Gastrocnemius medialis (tissue), 4 donors: ENCODE measurements at regions not wholly inside any gene's neighbourhood (a gene's known extent, or its start where the extent isn't known, plus 50 kb on each side); places are given as distances from the start of the nearest gene placed in this dataset.

Source experiments
- ATAC-seq, 2 donors: fragments of 150-250 bp; one replicate each; pipeline ENCODE4 v1.9.1; 2016
- DNase-seq, 2 donors: peaks; one replicate each; pipeline ENCODE4 v3.0.0-alpha.2; 2019
- H3K27ac ChIP-seq, 4 donors: fragments of 200-600 bp; sonication (generic); 1 replicate in 1 of 4; 2 replicates in 3 of 4; pipeline ENCODE4 v1.5.1; 2016 to 2018; ENCODE audit warnings: mild to moderate bottlenecking in 2 of 4, moderate library complexity in 1 of 4
- H3K27me3 ChIP-seq, 3 donors: fragments of 200-600 bp; sonication (generic) in 2 of 3; 1 replicate in 1 of 3; 2 replicates in 2 of 3; pipeline versions ENCODE4 v1.5.1 to v1.6.0; 2016 to 2019; ENCODE audit warnings: mild to moderate bottlenecking in 1 of 3, moderate library complexity in 1 of 3
- H3K36me3 ChIP-seq, 2 donors: fragments of 200-600 bp; sonication (generic) in 1 of 2; one replicate each; pipeline ENCODE4 v1.5.1; 2017 to 2018
- H3K4me1 ChIP-seq, 2 donors: fragments of 200-600 bp; sonication (generic) in 1 of 2; one replicate each; pipeline ENCODE4 v1.5.1; 2016 to 2017; ENCODE audit warnings: mild to moderate bottlenecking in 2 of 2
- H3K4me3 ChIP-seq, 4 donors: fragments of 200-600 bp; sonication (generic) in 3 of 4; 1 replicate in 1 of 4; 2 replicates in 3 of 4; pipeline ENCODE4 v1.5.1; 2016 to 2019; ENCODE audit warnings: mild to moderate bottlenecking in 2 of 4
- H3K9me3 ChIP-seq, 3 donors: fragments of 200-600 bp; sonication (generic) in 2 of 3; 1 replicate in 1 of 3; 2 replicates in 2 of 3; pipeline ENCODE4 v1.5.1; 2016 to 2019
- CTCF ChIP-seq, 5 experiments: fragments of 450-650 bp in 3 of 5; fragments of 200-600 bp in 2 of 5; sonication (generic) in 2 of 5; IDR thresholded peaks in 4 of 5; conservative IDR thresholded peaks in 1 of 5; 1 replicate in 4 of 5; 2 replicates in 1 of 5; pipeline ENCODE4 v1.5.1; 2016 to 2019; ENCODE audit warnings: antibody characterized with exemption in 5 of 5, mild to moderate bottlenecking in 3 of 5, moderate library complexity in 3 of 5
- POLR2A ChIP-seq, 2 donors: fragments of 450-650 bp; IDR thresholded peaks; one replicate each; pipeline ENCODE4 v1.6.1; 2017; ENCODE audit warnings: antibody characterized with exemption in 2 of 2, mild to moderate bottlenecking in 2 of 2, moderate library complexity in 2 of 2
- in situ Hi-C, 4 donors: fragments of 200-750 bp; cut with MboI; loops; one replicate each; pipeline versions ENCODE4 v1.15.0 to v1.8.0; 2017; ENCODE audit warnings: low sequenced_read_pairs in 4 of 4
- intact Hi-C: fragments of 100-400 bp; cut with DNase I; formaldehyde crosslinking; loops from one replicate; pipeline ENCODE4 v1.15.1; 2023; ENCODE audit warnings: low total_unique reads

DNA sequence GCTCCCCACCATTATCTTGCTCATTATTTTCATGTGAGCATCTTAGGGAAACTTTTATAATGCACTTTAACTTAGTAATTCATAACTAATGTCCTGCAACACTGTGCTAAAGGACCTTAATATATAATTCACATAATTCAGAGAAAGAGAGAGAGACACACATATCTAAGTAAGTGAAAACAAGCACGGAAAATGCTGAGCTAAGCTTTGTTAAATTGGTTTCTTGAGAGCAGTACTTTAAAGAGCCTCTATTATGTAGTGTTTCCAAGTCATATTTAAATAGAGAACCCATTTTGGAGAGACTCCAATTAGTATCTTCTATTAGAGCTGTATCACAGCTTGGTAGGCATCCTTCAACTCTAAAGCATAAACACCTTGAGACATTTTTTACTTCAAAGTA is 354.1 kb upstream of the SOX14 start:
- H3K4me3 ChIP-seq: no peak overlapping the region
- H3K27ac ChIP-seq: no peak overlapping the region
- DNase-seq (no peak), ATAC-seq (no peak)
- TF ChIP-seq POLR2A (IDR thresholded peaks at IDR 0.05) (no peak), CTCF (IDR thresholded peaks at IDR 0.05 in 4 of 5, conservative IDR thresholded peaks at IDR 0.05 in 1 of 5) (no peak)
- H3K36me3 ChIP-seq: no peaks in the 10 kb centered on the region
- in situ Hi-C loops: no loop called here
- H3K27me3 ChIP-seq: no peaks in the 10 kb centered on the region
- no peaks in the 10 kb centered on the region for H3K4me1 ChIP-seq
- no peaks in the 10 kb centered on the region for H3K9me3 ChIP-seq
- intact Hi-C loops: no loop called here

GRCh38 chr3:137420198-137420995 is 343.7 kb upstream of the SOX14 start:
- Histone ChIP-seq H3K9me3 (peaks cover 0 to 4% (median 0%) of the 10 kb centered on the region in 3 donors), H3K27me3 (no peaks in the 10 kb centered on the region), H3K27ac (no peak overlapping the region), H3K36me3 (no peaks in the 10 kb centered on the region), H3K4me1 (no peaks in the 10 kb centered on the region), H3K4me3 (no peak overlapping the region)
- intact Hi-C loops (no loop called here), in situ Hi-C loops (no loop called here)
- DNase-seq (no peak), ATAC-seq (no peak)
- TF ChIP-seq CTCF (IDR thresholded peaks at IDR 0.05 in 4 of 5, conservative IDR thresholded peaks at IDR 0.05 in 1 of 5): no peak
- no peak for TF ChIP-seq POLR2A (IDR thresholded peaks at IDR 0.05)

DNA sequence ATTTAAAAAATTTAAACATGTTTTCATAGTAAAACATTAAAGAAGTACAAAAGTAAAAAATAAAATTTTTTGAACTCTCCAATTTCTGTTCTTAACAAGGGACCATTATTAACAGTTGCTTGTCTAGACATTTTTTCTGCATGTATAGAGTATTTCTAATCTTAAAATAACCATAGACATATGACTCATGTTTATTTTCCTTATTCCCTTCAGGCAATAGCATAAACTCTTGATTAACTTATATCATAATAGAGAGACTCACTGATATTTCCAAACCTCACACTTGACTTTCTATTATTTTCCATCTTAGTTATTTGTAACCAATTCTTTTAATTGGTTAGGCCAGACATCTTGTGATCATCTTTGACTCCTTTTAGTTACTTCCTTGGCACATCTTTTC is 325.6 kb upstream of the SOX14 start:
- in situ Hi-C loops (no loop called here), intact Hi-C loops (no loop called here)
- Histone ChIP-seq H3K27ac (no peak overlapping the region), H3K9me3 (no peaks in the 10 kb centered on the region), H3K4me3 (no peak overlapping the region), H3K4me1 (no peaks in the 10 kb centered on the region), H3K27me3 (no peaks in the 10 kb centered on the region), H3K36me3 (no peaks in the 10 kb centered on the region)
- no peak for ATAC-seq
- DNase-seq: no peak
- TF ChIP-seq CTCF (IDR thresholded peaks at IDR 0.05 in 4 of 5, conservative IDR thresholded peaks at IDR 0.05 in 1 of 5) (no peak), POLR2A (IDR thresholded peaks at IDR 0.05) (no peak)

DNA sequence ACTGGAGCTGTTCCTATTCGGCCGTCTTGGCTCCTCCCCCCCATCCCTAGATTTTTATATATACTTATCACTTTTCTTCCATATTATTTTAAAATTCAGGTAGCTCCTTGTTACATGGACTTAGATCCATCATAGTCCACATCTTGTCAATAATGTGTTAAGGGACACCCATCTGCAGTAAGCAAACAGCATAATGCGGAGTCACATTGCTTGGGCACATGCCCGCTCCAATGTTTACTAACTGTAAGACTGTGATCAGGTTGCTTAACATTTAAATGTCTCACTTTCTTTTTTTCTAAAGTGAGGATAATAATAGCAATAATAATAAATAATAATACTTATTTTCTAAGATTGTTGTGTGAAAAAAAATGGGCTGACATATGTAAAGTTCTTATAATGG is 303.2 kb upstream of the SOX14 start:
- no peak for DNase-seq
- intact Hi-C loops (no loop called here), in situ Hi-C loops (no loop called here)
- Histone ChIP-seq H3K9me3 (no peaks in the 10 kb centered on the region), H3K4me3 (no peak overlapping the region), H3K36me3 (no peaks in the 10 kb centered on the region), H3K4me1 (no peaks in the 10 kb centered on the region), H3K27ac (no peak overlapping the region), H3K27me3 (no peaks in the 10 kb centered on the region)
- no peak for ATAC-seq
- TF ChIP-seq CTCF (IDR thresholded peaks at IDR 0.05 in 4 of 5, conservative IDR thresholded peaks at IDR 0.05 in 1 of 5) (no peak), POLR2A (IDR thresholded peaks at IDR 0.05) (no peak)

DNA sequence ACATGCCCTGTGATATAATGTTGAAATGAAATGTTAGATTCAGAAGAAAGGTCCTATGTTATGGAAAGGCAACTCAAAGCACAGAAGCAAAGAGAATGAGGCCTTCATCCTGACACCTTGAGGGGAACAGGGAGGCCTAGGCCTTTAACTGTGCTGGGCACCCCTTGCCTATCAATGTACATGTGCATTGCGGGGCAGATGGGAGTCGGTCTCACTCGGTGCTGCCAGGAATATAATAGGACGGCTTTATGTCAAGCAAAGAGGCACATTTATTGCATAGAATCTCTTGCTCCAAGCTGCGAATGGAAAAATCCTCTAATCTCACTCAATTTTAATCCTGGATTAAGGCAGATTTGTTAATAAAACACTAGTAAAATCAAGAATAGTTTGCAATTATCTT is 301.0 kb upstream of the SOX14 start:
- H3K27ac ChIP-seq: no peak overlapping the region
- no peaks in the 10 kb centered on the region for H3K9me3 ChIP-seq
- no peak overlapping the region for H3K4me3 ChIP-seq
- ATAC-seq: no peak
- in situ Hi-C loops (no loop called here), intact Hi-C loops (no loop called here)
- no peak for TF ChIP-seq CTCF (IDR thresholded peaks at IDR 0.05 in 4 of 5, conservative IDR thresholded peaks at IDR 0.05 in 1 of 5)
- TF ChIP-seq POLR2A (IDR thresholded peaks at IDR 0.05): no peak
- no peak for DNase-seq
- H3K4me1 ChIP-seq: peaks cover 0 to 3% of the 10 kb centered on the region in 2 donors
- no peaks in the 10 kb centered on the region for H3K36me3 ChIP-seq
- H3K27me3 ChIP-seq: no peaks in the 10 kb centered on the region
